ENCODE measurements at regions not wholly inside any gene's neighbourhood (a gene's known extent, or its start where the extent isn't known, plus 50 kb on each side); places are given as distances from the start of the nearest gene placed in this dataset.

DNA sequence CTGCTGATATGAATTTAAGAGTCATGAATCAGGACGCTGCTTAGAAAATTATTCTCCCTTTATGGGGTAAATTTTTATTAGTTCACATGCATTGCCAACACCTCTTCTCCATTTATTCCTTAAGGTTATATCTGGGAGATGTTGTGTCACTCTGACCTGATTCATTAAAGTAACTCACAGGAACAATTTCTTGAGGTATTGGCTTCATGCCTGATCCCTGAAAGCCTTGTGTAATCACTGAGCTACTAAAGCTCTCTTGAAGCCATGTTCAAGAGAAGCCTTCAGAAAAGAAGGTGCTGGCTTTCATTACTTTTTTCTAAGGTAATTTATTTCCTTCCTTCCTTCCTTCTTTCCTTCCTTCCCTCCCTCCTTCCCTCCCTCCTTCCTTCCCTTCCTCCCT, 420.6 kb downstream of the RAB38 start:
- TF ChIP-seq, protein P1, sequence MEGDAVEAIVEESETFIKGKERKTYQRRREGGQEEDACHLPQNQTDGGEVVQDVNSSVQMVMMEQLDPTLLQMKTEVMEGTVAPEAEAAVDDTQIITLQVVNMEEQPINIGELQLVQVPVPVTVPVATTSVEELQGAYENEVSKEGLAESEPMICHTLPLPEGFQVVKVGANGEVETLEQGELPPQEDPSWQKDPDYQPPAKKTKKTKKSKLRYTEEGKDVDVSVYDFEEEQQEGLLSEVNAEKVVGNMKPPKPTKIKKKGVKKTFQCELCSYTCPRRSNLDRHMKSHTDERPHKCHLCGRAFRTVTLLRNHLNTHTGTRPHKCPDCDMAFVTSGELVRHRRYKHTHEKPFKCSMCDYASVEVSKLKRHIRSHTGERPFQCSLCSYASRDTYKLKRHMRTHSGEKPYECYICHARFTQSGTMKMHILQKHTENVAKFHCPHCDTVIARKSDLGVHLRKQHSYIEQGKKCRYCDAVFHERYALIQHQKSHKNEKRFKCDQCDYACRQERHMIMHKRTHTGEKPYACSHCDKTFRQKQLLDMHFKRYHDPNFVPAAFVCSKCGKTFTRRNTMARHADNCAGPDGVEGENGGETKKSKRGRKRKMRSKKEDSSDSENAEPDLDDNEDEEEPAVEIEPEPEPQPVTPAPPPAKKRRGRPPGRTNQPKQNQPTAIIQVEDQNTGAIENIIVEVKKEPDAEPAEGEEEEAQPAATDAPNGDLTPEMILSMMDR (conservative IDR thresholded peaks at IDR 0.05; ENCODE audit: low read length), result no peak
- TF ChIP-seq EZH2phosphoT487 (IDR thresholded peaks at IDR 0.05; ENCODE audit: borderline replicate concordance), result no peak
